HG03460 (cell line): ENCODE measurements at regions not wholly inside any gene's neighbourhood (a gene's known extent, or its start where the extent isn't known, plus 50 kb on each side); places are given as distances from the start of the nearest gene placed in this dataset.

ENCODE experiments used
- ATAC-seq: cut with Tn5 transposase; IDR thresholded peaks from one replicate; pipeline ENCODE4 v1.9.1; 2021; ENCODE audit not compliant: unreplicated experiment

- no peak for ATAC-seq
These were observed 140.2 kb downstream of the SEC61B start for GRCh38 chr9:99362321-99362720.

GRCh38 chr9:99363509-99363908 is 141.4 kb downstream of the SEC61B start:
- no peak for ATAC-seq

- no peak for ATAC-seq
These were observed 143.3 kb downstream of the SEC61B start for GRCh38 chr9:99365233-99365980.

GRCh38 chr9:99366183-99366582 is 144.1 kb downstream of the SEC61B start:
- no peak for ATAC-seq

- ATAC-seq = no peak
These were observed 144.5 kb downstream of the SEC61B start for GRCh38 chr9:99366621-99367020.

GRCh38 chr9:99368341-99369326 is 146.6 kb downstream of the SEC61B start:
- no peak for ATAC-seq

GRCh38 chr9:99369327-99369722 is 147.2 kb downstream of the SEC61B start:
- ATAC-seq = no peak

- no peak for ATAC-seq
These were observed 148.3 kb downstream of the SEC61B start for GRCh38 chr9:99370376-99370775.

- no peak for ATAC-seq
These were observed 149.3 kb downstream of the SEC61B start for GRCh38 chr9:99371376-99371775.

GRCh38 chr9:99373912-99374311 is 151.8 kb downstream of the SEC61B start:
- ATAC-seq = no peak

- no peak for ATAC-seq
These were observed 152.7 kb downstream of the SEC61B start for GRCh38 chr9:99374793-99375192.

GRCh38 chr9:99375481-99375880 is 153.4 kb downstream of the SEC61B start:
- no peak for ATAC-seq

GRCh38 chr9:99377790-99378775 is 156.0 kb downstream of the SEC61B start:
- no peak for ATAC-seq

- no peak for ATAC-seq
These were observed 161.5 kb downstream of the SEC61B start for GRCh38 chr9:99383536-99383935.

- no peak for ATAC-seq
These were observed 163.1 kb downstream of the SEC61B start for GRCh38 chr9:99385215-99385614.

- ATAC-seq = no peak
These were observed 163.8 kb downstream of the SEC61B start for GRCh38 chr9:99385814-99386279.

- ATAC-seq = no peak
These were observed 165.3 kb downstream of the SEC61B start for GRCh38 chr9:99387431-99387830.

GRCh38 chr9:99389087-99390033 is 167.3 kb downstream of the SEC61B start:
- ATAC-seq = no peak

GRCh38 chr9:99391937-99392594 is 170.0 kb downstream of the SEC61B start:
- no peak for ATAC-seq
